Left ventricle myocardium superior (tissue), 1 donor: ENCODE measurements at regions not wholly inside any gene's neighbourhood (a gene's known extent, or its start where the extent isn't known, plus 50 kb on each side); places are given as distances from the start of the nearest gene placed in this dataset.

Experiments used
- ATAC-seq: fragments of 200-7000 bp; cut with Tn5 transposase; one replicate; pipeline ENCODE4 v1.9.1; 2020; ENCODE audit warnings: mild to moderate bottlenecking, moderate library complexity
- DNase-seq: peaks from one replicate; pipeline ENCODE4 v3.0.0-alpha.2; 2020
- intact Hi-C: fragments of 100-400 bp; cut with micrococcal nuclease; formaldehyde crosslinking; loops from one replicate; pipeline ENCODE4 v1.11.0; 2022
- donor health status: DM: no; HTN: yes; CAD: no; lungs with severe emphysema.

GRCh38 chr5:66516550-66516949 is 79.6 kb upstream of the MAST4 start:
- no peak for ATAC-seq
- no peak for DNase-seq
- intact Hi-C loops: no loop called here

- ATAC-seq: peak; percentile 48
- intact Hi-C loops: no loop called here
- DNase-seq: no peak
Measured at GRCh38 chr5:66517351-66517750, 78.8 kb upstream of the MAST4 start.

DNA sequence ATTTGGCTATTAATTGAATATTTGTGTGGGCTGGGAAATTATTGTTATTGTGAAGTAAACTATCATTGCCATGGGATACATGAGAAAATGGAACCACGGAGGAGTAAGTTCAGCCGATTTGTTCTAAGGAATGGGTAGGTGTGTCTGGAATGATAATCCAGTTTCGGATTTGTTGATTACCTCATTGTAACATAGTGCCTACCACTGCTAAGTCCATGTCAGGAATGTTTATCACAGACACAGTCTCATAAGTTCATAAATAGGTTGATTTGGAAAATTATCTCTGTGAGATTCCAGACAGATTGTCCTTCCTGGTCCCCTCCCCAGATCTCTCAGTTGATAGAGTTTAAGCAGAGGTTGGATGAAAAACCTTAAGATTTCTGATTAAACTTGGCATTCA is 78.1 kb upstream of the MAST4 start:
- intact Hi-C loops: no loop called here
- no peak for ATAC-seq
- no peak for DNase-seq

DNA sequence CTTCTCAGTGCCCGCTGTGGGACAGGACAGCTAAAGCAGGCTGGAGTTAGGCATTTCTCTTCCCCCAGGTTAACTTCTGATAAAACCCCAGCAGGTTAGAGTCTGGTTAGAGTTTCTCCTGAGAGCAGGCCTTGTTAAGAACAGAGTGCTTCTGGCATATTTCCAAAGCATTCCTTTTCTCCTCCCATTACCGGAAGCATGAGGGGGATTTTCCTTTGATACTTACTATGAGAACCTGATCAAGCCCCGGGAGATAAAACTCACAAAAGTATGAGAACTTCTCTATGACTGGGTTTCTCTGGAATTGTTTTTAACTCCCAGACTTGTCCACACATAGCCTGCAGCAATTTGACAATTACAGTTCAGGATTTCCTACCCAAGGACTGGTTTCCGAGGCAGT is 77.4 kb upstream of the MAST4 start:
- intact Hi-C loops: no loop called here
- ATAC-seq: no peak
- no peak for DNase-seq

GRCh38 chr5:66519626-66520025 is 76.6 kb upstream of the MAST4 start:
- no peak for DNase-seq
- intact Hi-C loops: no loop called here
- no peak for ATAC-seq

DNA sequence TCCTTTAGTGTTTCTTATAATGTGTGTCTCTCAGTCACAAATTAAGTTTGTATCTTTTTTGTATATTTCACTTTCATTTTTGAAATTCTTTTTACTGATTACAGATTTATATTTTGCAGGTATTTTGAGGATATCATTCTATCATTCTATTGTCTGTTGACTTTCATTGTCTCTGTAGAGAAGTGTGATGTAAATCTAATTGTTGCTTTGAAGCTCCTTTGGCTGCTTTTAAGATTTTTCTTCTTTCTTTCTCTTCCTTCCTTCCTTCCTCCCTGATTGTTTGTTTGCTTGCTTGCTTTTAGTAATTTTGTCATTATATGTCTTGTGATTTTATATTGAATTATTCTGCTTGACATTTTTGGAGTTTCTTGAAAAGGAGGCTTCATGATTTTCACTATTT is 75.3 kb upstream of the MAST4 start:
- intact Hi-C loops: no loop called here
- ATAC-seq (no peak), DNase-seq (no peak)

DNA sequence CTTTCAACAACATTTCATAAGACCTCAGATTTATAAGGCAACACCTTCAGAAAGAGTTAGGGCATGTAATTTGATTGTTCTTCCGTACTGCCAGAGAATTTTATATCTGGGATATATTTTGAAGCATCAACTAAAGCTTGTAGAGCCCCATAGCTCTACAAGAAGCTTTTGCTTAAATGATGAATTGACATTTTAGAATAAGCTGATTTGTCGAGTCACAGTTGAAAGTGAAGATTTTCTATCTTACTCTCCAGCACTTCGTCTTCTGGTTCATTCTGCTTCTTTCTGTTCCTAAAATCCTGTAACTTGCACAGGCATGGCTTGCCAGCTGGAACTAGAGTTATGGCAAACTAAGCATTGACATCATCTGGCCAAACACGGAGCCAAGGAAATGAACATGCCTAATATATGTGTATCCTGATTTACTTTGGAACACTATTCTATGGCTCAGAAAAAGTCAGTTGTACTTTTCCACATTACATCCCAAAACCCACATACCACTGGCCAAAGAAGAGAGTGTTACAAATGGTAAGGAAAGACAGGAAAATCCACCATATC is 68.6 kb upstream of the MAST4 start:
- intact Hi-C loops: no loop called here
- no peak for ATAC-seq

DNA sequence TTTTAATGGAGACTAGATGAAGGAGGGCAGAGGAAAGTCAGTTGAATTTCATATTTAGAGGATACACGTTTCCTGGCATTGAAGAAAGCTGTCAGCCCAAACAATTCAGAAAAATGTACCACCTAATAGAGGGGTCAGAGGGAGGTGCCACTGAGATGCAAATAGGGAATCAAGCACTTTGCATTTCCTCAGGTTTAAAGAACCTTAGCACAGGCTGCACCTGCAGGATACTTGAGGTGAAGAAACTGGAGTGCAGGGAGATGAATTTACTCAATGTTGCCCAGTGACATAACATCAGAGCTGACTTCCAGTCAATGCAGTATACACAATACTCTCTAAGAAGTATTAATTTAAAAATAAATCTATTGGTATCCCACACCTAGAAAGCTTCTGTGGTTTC is 67.0 kb upstream of the MAST4 start:
- intact Hi-C loops: no loop called here
- DNase-seq (no peak), ATAC-seq (no peak)

More for the DNA sequence above, 68.6 kb upstream of the MAST4 start:
- no peak for DNase-seq

GRCh38 chr5:66529704-66530103 is 66.5 kb upstream of the MAST4 start:
- DNase-seq (no peak), ATAC-seq (peak; percentile 61)
- intact Hi-C loops: no loop called here

DNA sequence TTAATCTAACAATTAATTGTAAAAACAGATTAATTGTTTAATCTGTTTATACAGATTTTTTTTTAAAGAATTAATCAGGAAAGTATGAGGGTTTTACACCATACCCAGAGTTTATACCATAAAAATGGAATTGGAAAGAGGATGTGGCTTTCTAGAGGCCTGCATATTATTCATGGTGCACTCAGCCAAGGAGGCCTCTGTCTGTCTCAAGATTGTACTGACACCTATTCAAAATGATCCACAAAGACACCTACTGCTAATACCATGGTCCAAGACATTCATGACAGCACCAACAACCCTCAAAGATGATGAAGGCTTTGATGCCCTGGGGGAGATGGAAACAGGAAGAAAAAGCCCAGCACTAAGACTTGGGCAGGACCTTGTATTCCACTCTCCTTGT is 58.1 kb upstream of the MAST4 start:
- DNase-seq (no peak), ATAC-seq (no peak)
- intact Hi-C loops: no loop called here

- no peak for DNase-seq
- intact Hi-C loops: no loop called here
- no peak for ATAC-seq
Measured at GRCh38 chr5:66538531-66538930, 57.7 kb upstream of the MAST4 start.

GRCh38 chr5:66540078-66540477 is 56.1 kb upstream of the MAST4 start:
- no peak for ATAC-seq
- no peak for DNase-seq
- intact Hi-C loops: no loop called here

DNA sequence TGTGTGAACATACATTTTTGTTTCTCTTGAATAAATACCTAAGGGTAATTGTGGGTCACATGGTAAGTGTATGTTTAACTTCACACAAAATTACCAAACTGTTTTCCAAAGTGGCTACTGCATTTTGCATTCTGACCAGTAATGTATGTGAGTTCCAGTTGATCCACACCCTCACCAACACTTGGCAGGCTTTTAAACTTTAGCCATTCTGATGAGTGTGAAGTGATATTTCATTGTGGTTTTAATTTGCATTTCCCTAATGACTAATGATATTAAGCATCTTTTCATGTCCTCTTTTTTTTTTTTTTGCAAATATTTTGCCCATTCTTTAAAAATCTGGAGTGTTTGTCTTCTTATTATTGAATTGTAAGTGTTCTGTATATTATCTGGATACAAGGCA is 53.5 kb upstream of the MAST4 start:
- DNase-seq (no peak), ATAC-seq (no peak)
- intact Hi-C loops: no loop called here
